ENCODE measurements at regions not wholly inside any gene's neighbourhood (a gene's known extent, or its start where the extent isn't known, plus 50 kb on each side); places are given as distances from the start of the nearest gene placed in this dataset.
"Not testable (repeated sequence)": the region's sequence is repeated elsewhere in the genome, so short reads cannot be mapped to it uniquely, and the experiment has no call there.

GRCh38 chr20:22823119-22823518 lies 212.0 kb upstream of the SSTR4 start:
- H3K9me3 Mint-ChIP-seq: no peaks in the 10 kb centered on the region
- no peak for DNase-seq (ENCODE audit: low spot score)
- H3K27me3 Mint-ChIP-seq (ENCODE audit: low read depth): no peaks in the 10 kb centered on the region
- H3K27ac Mint-ChIP-seq: no peak overlapping the region
- H3K4me3 Mint-ChIP-seq (ENCODE audit: low read depth): no peak overlapping the region
- intact Hi-C loops (cut with micrococcal nuclease): no loop called here
- H3K36me3 Mint-ChIP-seq (ENCODE audit: low read depth): no peaks in the 10 kb centered on the region
- H3K4me1 Mint-ChIP-seq (ENCODE audit: low read depth): no peaks in the 10 kb centered on the region

GRCh38 chr20:22824077-22824476 lies 211.0 kb upstream of the SSTR4 start:
- DNase-seq (ENCODE audit: low spot score): no peak
- Mint-ChIP-seq H3K4me1 (ENCODE audit: low read depth) (no peaks in the 10 kb centered on the region), H3K4me3 (ENCODE audit: low read depth) (no peak overlapping the region), H3K27me3 (ENCODE audit: low read depth) (no peaks in the 10 kb centered on the region), H3K9me3 (no peaks in the 10 kb centered on the region), H3K36me3 (ENCODE audit: low read depth) (no peaks in the 10 kb centered on the region), H3K27ac (no peak overlapping the region)
- intact Hi-C loops (cut with micrococcal nuclease): no loop called here

GRCh38 chr20:22825076-22825475 lies 210.0 kb upstream of the SSTR4 start:
- no peak overlapping the region for H3K4me3 Mint-ChIP-seq (ENCODE audit: low read depth)
- H3K27ac Mint-ChIP-seq: no peak overlapping the region
- no peaks in the 10 kb centered on the region for H3K4me1 Mint-ChIP-seq (ENCODE audit: low read depth)
- H3K27me3 Mint-ChIP-seq (ENCODE audit: low read depth): no peaks in the 10 kb centered on the region
- intact Hi-C loops (cut with micrococcal nuclease): no loop called here
- DNase-seq (ENCODE audit: low spot score): no peak
- no peaks in the 10 kb centered on the region for H3K36me3 Mint-ChIP-seq (ENCODE audit: low read depth)
- no peaks in the 10 kb centered on the region for H3K9me3 Mint-ChIP-seq

GRCh38 chr20:22825546-22825945 lies 209.6 kb upstream of the SSTR4 start:
- H3K9me3 Mint-ChIP-seq: no peaks in the 10 kb centered on the region
- intact Hi-C loops (cut with micrococcal nuclease): no loop called here
- H3K27me3 Mint-ChIP-seq (ENCODE audit: low read depth): no peaks in the 10 kb centered on the region
- no peaks in the 10 kb centered on the region for H3K4me1 Mint-ChIP-seq (ENCODE audit: low read depth)
- H3K36me3 Mint-ChIP-seq (ENCODE audit: low read depth): no peaks in the 10 kb centered on the region
- H3K4me3 Mint-ChIP-seq (ENCODE audit: low read depth): no peak overlapping the region
- H3K27ac Mint-ChIP-seq: no peak overlapping the region
- no peak for DNase-seq (ENCODE audit: low spot score)

GRCh38 chr20:22826306-22827230 lies 208.5 kb upstream of the SSTR4 start:
- H3K36me3 Mint-ChIP-seq (ENCODE audit: low read depth): no peaks in the 10 kb centered on the region
- H3K4me3 Mint-ChIP-seq (ENCODE audit: low read depth): no peak overlapping the region
- intact Hi-C loops (cut with micrococcal nuclease): no loop called here
- H3K27ac Mint-ChIP-seq: no peak overlapping the region
- H3K4me1 Mint-ChIP-seq (ENCODE audit: low read depth): no peaks in the 10 kb centered on the region
- H3K27me3 Mint-ChIP-seq (ENCODE audit: low read depth): no peaks in the 10 kb centered on the region
- H3K9me3 Mint-ChIP-seq: peaks cover 4% of the 10 kb centered on the region
- no peak for DNase-seq (ENCODE audit: low spot score)

GRCh38 chr20:22827916-22828315 lies 207.2 kb upstream of the SSTR4 start:
- Mint-ChIP-seq H3K4me1 (ENCODE audit: low read depth) (no peaks in the 10 kb centered on the region), H3K27ac (no peak overlapping the region), H3K4me3 (ENCODE audit: low read depth) (no peak overlapping the region), H3K9me3 (peaks cover 4% of the 10 kb centered on the region), H3K27me3 (ENCODE audit: low read depth) (no peaks in the 10 kb centered on the region), H3K36me3 (ENCODE audit: low read depth) (no peaks in the 10 kb centered on the region)
- intact Hi-C loops (cut with micrococcal nuclease): no loop called here
- DNase-seq (ENCODE audit: low spot score): no peak

- Mint-ChIP-seq H3K4me3 (ENCODE audit: low read depth) (no peak overlapping the region), H3K27me3 (ENCODE audit: low read depth) (no peaks in the 10 kb centered on the region), H3K27ac (no peak overlapping the region), H3K9me3 (peaks cover 4% of the 10 kb centered on the region), H3K36me3 (ENCODE audit: low read depth) (no peaks in the 10 kb centered on the region), H3K4me1 (ENCODE audit: low read depth) (no peaks in the 10 kb centered on the region)
- intact Hi-C loops (cut with micrococcal nuclease): no loop called here
- DNase-seq (ENCODE audit: low spot score): no peak
Measured at GRCh38 chr20:22829356-22829755, 205.8 kb upstream of the SSTR4 start.

GRCh38 chr20:22830138-22830537 lies 205.0 kb upstream of the SSTR4 start:
- Mint-ChIP-seq H3K27ac (no peak overlapping the region), H3K9me3 (peaks cover 4% of the 10 kb centered on the region), H3K4me3 (ENCODE audit: low read depth) (no peak overlapping the region), H3K4me1 (ENCODE audit: low read depth) (no peaks in the 10 kb centered on the region), H3K27me3 (ENCODE audit: low read depth) (no peaks in the 10 kb centered on the region), H3K36me3 (ENCODE audit: low read depth) (no peaks in the 10 kb centered on the region)
- no peak for DNase-seq (ENCODE audit: low spot score)
- intact Hi-C loops (cut with micrococcal nuclease): no loop called here

GRCh38 chr20:22830715-22831114 lies 204.4 kb upstream of the SSTR4 start:
- H3K27ac Mint-ChIP-seq; H3K4me3 Mint-ChIP-seq (ENCODE audit: low read depth); H3K36me3 Mint-ChIP-seq (ENCODE audit: low read depth); intact Hi-C loops (cut with micrococcal nuclease); DNase-seq (ENCODE audit: low spot score); H3K4me1 Mint-ChIP-seq (ENCODE audit: low read depth); H3K9me3 Mint-ChIP-seq; H3K27me3 Mint-ChIP-seq (ENCODE audit: low read depth): not testable (repeated sequence)

- Mint-ChIP-seq H3K4me1 (ENCODE audit: low read depth) (no peaks in the 10 kb centered on the region), H3K4me3 (ENCODE audit: low read depth) (no peak overlapping the region), H3K36me3 (ENCODE audit: low read depth) (no peaks in the 10 kb centered on the region), H3K27ac (no peak overlapping the region), H3K27me3 (ENCODE audit: low read depth) (no peaks in the 10 kb centered on the region), H3K9me3 (peaks cover 4% of the 10 kb centered on the region)
- no peak for DNase-seq (ENCODE audit: low spot score)
- intact Hi-C loops (cut with micrococcal nuclease): no loop called here
Measured at GRCh38 chr20:22833851-22834250, 201.3 kb upstream of the SSTR4 start.

GRCh38 chr20:22834651-22835256 lies 200.4 kb upstream of the SSTR4 start:
- DNase-seq (ENCODE audit: low spot score): no peak
- Mint-ChIP-seq H3K4me1 (ENCODE audit: low read depth) (no peaks in the 10 kb centered on the region), H3K27ac (no peak overlapping the region), H3K27me3 (ENCODE audit: low read depth) (no peaks in the 10 kb centered on the region), H3K4me3 (ENCODE audit: low read depth) (no peak overlapping the region), H3K36me3 (ENCODE audit: low read depth) (no peaks in the 10 kb centered on the region), H3K9me3 (peaks cover 4% of the 10 kb centered on the region)
- intact Hi-C loops (cut with micrococcal nuclease): no loop called here

- intact Hi-C loops (cut with micrococcal nuclease): no loop called here
- Mint-ChIP-seq H3K4me3 (ENCODE audit: low read depth) (no peak overlapping the region), H3K4me1 (ENCODE audit: low read depth) (no peaks in the 10 kb centered on the region), H3K9me3 (peaks cover 4% of the 10 kb centered on the region), H3K27me3 (ENCODE audit: low read depth) (no peaks in the 10 kb centered on the region), H3K27ac (no peak overlapping the region), H3K36me3 (ENCODE audit: low read depth) (no peaks in the 10 kb centered on the region)
- no peak for DNase-seq (ENCODE audit: low spot score)
Measured at GRCh38 chr20:22836211-22836610, 198.9 kb upstream of the SSTR4 start.

GRCh38 chr20:22836877-22837276 lies 198.2 kb upstream of the SSTR4 start:
- Mint-ChIP-seq H3K36me3 (ENCODE audit: low read depth) (no peaks in the 10 kb centered on the region), H3K9me3 (no peaks in the 10 kb centered on the region), H3K4me1 (ENCODE audit: low read depth) (no peaks in the 10 kb centered on the region), H3K27me3 (ENCODE audit: low read depth) (no peaks in the 10 kb centered on the region), H3K4me3 (ENCODE audit: low read depth) (no peak overlapping the region), H3K27ac (no peak overlapping the region)
- intact Hi-C loops (cut with micrococcal nuclease): no loop called here
- DNase-seq (ENCODE audit: low spot score): no peak
